H9 (cell line): ENCODE measurements at regions not wholly inside any gene's neighbourhood (a gene's known extent, or its start where the extent isn't known, plus 50 kb on each side); places are given as distances from the start of the nearest gene placed in this dataset.

Experiments
- DNase-seq: peaks from one replicate; pipeline ENCODE4 v3.0.0-alpha.2; 2017
- H2AFZ ChIP-seq: one replicate; pipeline ENCODE4 v1.6.1; 2013; ENCODE audit warnings: mild to moderate bottlenecking, low read length, control low read depth, moderate library complexity
- H2AK5ac ChIP-seq: 2 replicates; pipeline ENCODE4 v1.6.1; 2013; ENCODE audit warnings: low read length, control low read depth, mixed read lengths; ENCODE audit not compliant: insufficient read length
- H2BK120ac ChIP-seq: one replicate; pipeline ENCODE4 v1.6.1; 2013; ENCODE audit warnings: low read depth, mild to moderate bottlenecking, low read length, control low read depth, inconsistent platforms; ENCODE audit not compliant: poor library complexity, severe bottlenecking
- H2BK12ac ChIP-seq: 2 replicates; pipeline ENCODE4 v1.6.1; 2013; ENCODE audit warnings: low read length, control low read depth, mixed read lengths, low read depth; ENCODE audit not compliant: insufficient read length
- H2BK15ac ChIP-seq: 2 replicates; pipeline ENCODE4 v1.6.1; 2013; ENCODE audit warnings: low read depth, low read length, control low read depth
- H2BK20ac ChIP-seq: one replicate; pipeline ENCODE4 v1.6.1; 2013; ENCODE audit warnings: low read depth, mild to moderate bottlenecking, low read length, control low read depth, inconsistent platforms; ENCODE audit not compliant: poor library complexity, severe bottlenecking
- H2BK5ac ChIP-seq: 2 replicates; pipeline ENCODE4 v1.6.1; 2013; ENCODE audit warnings: low read length, control low read depth, mixed read lengths; ENCODE audit not compliant: insufficient read length
- H3K14ac ChIP-seq: 2 replicates; pipeline ENCODE4 v1.6.1; 2013; ENCODE audit warnings: low read length, control low read depth; ENCODE audit not compliant: insufficient read depth
- H3K18ac ChIP-seq: 2 replicates; pipeline ENCODE4 v1.6.1; 2013; ENCODE audit warnings: low read depth, mild to moderate bottlenecking, mixed read lengths, low read length, control low read depth; ENCODE audit not compliant: insufficient read length
- H3K23ac ChIP-seq: 2 replicates; pipeline ENCODE4 v1.6.1; 2013; ENCODE audit warnings: low read length, control low read depth, mixed read lengths, low read depth; ENCODE audit not compliant: insufficient read length
- H3K23me2 ChIP-seq: 2 replicates; pipeline ENCODE4 v1.6.1; 2013; ENCODE audit warnings: low read depth, mild to moderate bottlenecking, mixed read lengths, low read length, control low read depth; ENCODE audit not compliant: insufficient read length, poor library complexity, severe bottlenecking
- H3K27ac ChIP-seq: 2 replicates; pipeline ENCODE4 v1.5.1; 2013; ENCODE audit warnings: low read length, control low read depth, mixed read lengths, low read depth; ENCODE audit not compliant: insufficient read length
- H3K27me3 ChIP-seq: 2 replicates; pipeline ENCODE4 v1.6.1; 2013; ENCODE audit warnings: low read length, control low read depth, inconsistent platforms; ENCODE audit not compliant: insufficient read depth
- H3K4ac ChIP-seq: 2 replicates; pipeline ENCODE4 v1.6.1; 2013; ENCODE audit warnings: low read depth, mild to moderate bottlenecking, control low read depth, inconsistent platforms, low read length, moderate library complexity
- H3K4me1 ChIP-seq: 2 replicates; pipeline ENCODE4 v1.6.1; 2013; ENCODE audit warnings: low read length, control low read depth, inconsistent platforms; ENCODE audit not compliant: insufficient read depth
- H3K4me2 ChIP-seq: 2 replicates; pipeline ENCODE4 v1.6.1; 2013; ENCODE audit warnings: low read length, control low read depth, mixed read lengths; ENCODE audit not compliant: insufficient read length, insufficient read depth
- H3K56ac ChIP-seq: 2 replicates; pipeline ENCODE4 v1.6.1; 2013; ENCODE audit warnings: low read depth, mild to moderate bottlenecking, mixed read lengths, low read length, control low read depth; ENCODE audit not compliant: insufficient read length
- H3K79me1 ChIP-seq: 2 replicates; pipeline ENCODE4 v1.6.1; 2013; ENCODE audit warnings: low read depth, mild to moderate bottlenecking, moderate library complexity, low read length, control low read depth, inconsistent platforms; ENCODE audit not compliant: insufficient read depth, poor library complexity, severe bottlenecking
- H3K79me2 ChIP-seq: 2 replicates; pipeline ENCODE4 v1.6.1; 2013; ENCODE audit warnings: low read length, control low read depth, inconsistent platforms; ENCODE audit not compliant: insufficient read depth
- H3K9ac ChIP-seq: 2 replicates; pipeline ENCODE4 v1.6.1; 2013; ENCODE audit warnings: low read length, control low read depth, mixed read lengths; ENCODE audit not compliant: insufficient read length; ENCODE audit errors: extremely low read depth
- H3K9me3 ChIP-seq: one replicate; pipeline ENCODE4 v1.6.1; 2013; ENCODE audit warnings: low read depth, low read length, inconsistent platforms; ENCODE audit not compliant: control insufficient read depth
- H3T11ph ChIP-seq: one replicate; pipeline ENCODE4 v1.6.1; 2013; ENCODE audit warnings: mild to moderate bottlenecking, low read length, control low read depth, inconsistent platforms
- H4K20me1 ChIP-seq: one replicate; pipeline ENCODE4 v1.6.1; 2013; ENCODE audit not compliant: control insufficient read depth, insufficient read length, insufficient read depth
- H4K5ac ChIP-seq: 2 replicates; pipeline ENCODE4 v1.6.1; 2013; ENCODE audit warnings: low read depth, mild to moderate bottlenecking, mixed read lengths, low read length, control low read depth; ENCODE audit not compliant: insufficient read length
- H4K8ac ChIP-seq: replicated peaks from 2 replicates; pipeline ENCODE4 v1.6.1; 2013; ENCODE audit warnings: low read length, control low read depth, mixed read lengths, low read depth; ENCODE audit not compliant: insufficient read length
- H4K91ac ChIP-seq: 2 replicates; pipeline ENCODE4 v1.6.1; 2013; ENCODE audit warnings: low read depth, mild to moderate bottlenecking, moderate library complexity, mixed read lengths, low read length, control low read depth; ENCODE audit not compliant: insufficient read length
- H3K27ac Mint-ChIP-seq, 3 experiments: 2 replicates in 2 of 3; 3 replicates in 1 of 3; pipeline ENCODE4 v1.8.0; 2020 to 2021; ENCODE audit warnings: mixed read lengths in 3 of 3, mild to moderate bottlenecking in 1 of 3, moderate library complexity in 1 of 3
- H3K27me3 Mint-ChIP-seq: 2 replicates; pipeline ENCODE4 v1.8.0; 2021; ENCODE audit warnings: low read depth, mild to moderate bottlenecking, moderate library complexity, mixed read lengths
- H3K36me3 Mint-ChIP-seq, 3 experiments: 2 replicates in 2 of 3; 3 replicates in 1 of 3; pipeline ENCODE4 v1.8.0; 2020 to 2021; ENCODE audit warnings: low read depth in 3 of 3, mixed read lengths in 3 of 3; ENCODE audit not compliant: insufficient read depth in 1 of 3
- H3K4me1 Mint-ChIP-seq, 2 experiments: 2 replicates each; pipeline ENCODE4 v1.8.0; 2020; ENCODE audit warnings: mixed read lengths in 2 of 2
- H3K4me3 Mint-ChIP-seq, 2 experiments: 2 replicates in 1 of 2; 3 replicates in 1 of 2; pipeline ENCODE4 v1.8.0; 2020 to 2021; ENCODE audit warnings: mild to moderate bottlenecking in 2 of 2, mixed read lengths in 2 of 2, moderate library complexity in 1 of 2
- H3K9me3 Mint-ChIP-seq, 2 experiments: 2 replicates in 1 of 2; 3 replicates in 1 of 2; pipeline ENCODE4 v1.8.0; 2020; ENCODE audit warnings: mild to moderate bottlenecking in 2 of 2, mixed read lengths in 2 of 2, moderate library complexity in 1 of 2
- TF ChIP-seq, protein P1 (sequence below): fragments of 200-600 bp; sonication (generic); conservative IDR thresholded peaks from 3 replicates; pipeline ENCODE4 v1.8.0; 2021; ENCODE audit warnings: antibody characterized with exemption, mild to moderate bottlenecking

DNA sequence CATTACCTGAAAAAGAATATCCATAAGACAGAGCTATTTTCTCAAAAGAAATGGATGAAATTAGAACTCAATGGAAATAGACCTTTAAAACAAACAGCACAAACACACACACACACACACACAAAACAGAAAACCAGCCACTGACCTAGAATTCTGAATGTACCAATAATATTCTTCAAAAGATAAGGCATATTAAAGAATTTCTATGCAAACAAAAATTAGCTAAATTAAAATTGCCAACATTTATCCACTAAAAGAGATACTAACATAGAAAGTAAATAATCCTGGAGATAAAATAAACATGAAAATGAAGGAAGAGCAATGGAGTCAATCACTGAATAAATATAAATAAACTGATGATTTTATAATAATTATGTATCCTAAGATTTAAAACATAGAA is 431.2 kb downstream of the SH2D4B start:
- Histone ChIP-seq H3K27me3 (no peaks in the 10 kb centered on the region), H3K14ac (no peak overlapping the region), H3K4me2 (no peak overlapping the region), H2BK15ac (no peak overlapping the region), H3K79me2 (no peaks in the 10 kb centered on the region), H4K5ac (no peak overlapping the region), H4K91ac (no peak overlapping the region), H3K56ac (no peak overlapping the region), H4K8ac (no peak overlapping the region), H2BK5ac (no peak overlapping the region), H3K79me1 (no peaks in the 10 kb centered on the region), H3K4me1 (no peaks in the 10 kb centered on the region), H3K4ac (no peak overlapping the region), H2AK5ac (no peak overlapping the region), H2BK120ac (no peak overlapping the region), H2BK12ac (no peak overlapping the region), H3K9ac (no peak overlapping the region), H3K27ac (no peak overlapping the region), H3K23me2 (no peaks in the 10 kb centered on the region), H2BK20ac (no peak overlapping the region), H2AFZ (no peak overlapping the region), H3T11ph (no peak overlapping the region), H4K20me1 (no peaks in the 10 kb centered on the region), H3K23ac (no peak overlapping the region), H3K18ac (no peak overlapping the region), H3K9me3 (no peaks in the 10 kb centered on the region)
- TF ChIP-seq, protein P1, sequence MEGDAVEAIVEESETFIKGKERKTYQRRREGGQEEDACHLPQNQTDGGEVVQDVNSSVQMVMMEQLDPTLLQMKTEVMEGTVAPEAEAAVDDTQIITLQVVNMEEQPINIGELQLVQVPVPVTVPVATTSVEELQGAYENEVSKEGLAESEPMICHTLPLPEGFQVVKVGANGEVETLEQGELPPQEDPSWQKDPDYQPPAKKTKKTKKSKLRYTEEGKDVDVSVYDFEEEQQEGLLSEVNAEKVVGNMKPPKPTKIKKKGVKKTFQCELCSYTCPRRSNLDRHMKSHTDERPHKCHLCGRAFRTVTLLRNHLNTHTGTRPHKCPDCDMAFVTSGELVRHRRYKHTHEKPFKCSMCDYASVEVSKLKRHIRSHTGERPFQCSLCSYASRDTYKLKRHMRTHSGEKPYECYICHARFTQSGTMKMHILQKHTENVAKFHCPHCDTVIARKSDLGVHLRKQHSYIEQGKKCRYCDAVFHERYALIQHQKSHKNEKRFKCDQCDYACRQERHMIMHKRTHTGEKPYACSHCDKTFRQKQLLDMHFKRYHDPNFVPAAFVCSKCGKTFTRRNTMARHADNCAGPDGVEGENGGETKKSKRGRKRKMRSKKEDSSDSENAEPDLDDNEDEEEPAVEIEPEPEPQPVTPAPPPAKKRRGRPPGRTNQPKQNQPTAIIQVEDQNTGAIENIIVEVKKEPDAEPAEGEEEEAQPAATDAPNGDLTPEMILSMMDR, result no peak
- Mint-ChIP-seq H3K4me3 (no peak overlapping the region), H3K36me3 (no peaks in the 10 kb centered on the region; a peak in 1 of 7 replicates), H3K27me3 (no peaks in the 10 kb centered on the region), H3K27ac (no peak overlapping the region), H3K9me3 (no peaks in the 10 kb centered on the region), H3K4me1 (peaks cover 0 to 10% of the 10 kb centered on the region in 2 experiments; a peak in 3 of 4 replicates)
- no peak for DNase-seq
